ENCODE measurements at regions not wholly inside any gene's neighbourhood (a gene's known extent, or its start where the extent isn't known, plus 50 kb on each side); places are given as distances from the start of the nearest gene placed in this dataset.

DNA sequence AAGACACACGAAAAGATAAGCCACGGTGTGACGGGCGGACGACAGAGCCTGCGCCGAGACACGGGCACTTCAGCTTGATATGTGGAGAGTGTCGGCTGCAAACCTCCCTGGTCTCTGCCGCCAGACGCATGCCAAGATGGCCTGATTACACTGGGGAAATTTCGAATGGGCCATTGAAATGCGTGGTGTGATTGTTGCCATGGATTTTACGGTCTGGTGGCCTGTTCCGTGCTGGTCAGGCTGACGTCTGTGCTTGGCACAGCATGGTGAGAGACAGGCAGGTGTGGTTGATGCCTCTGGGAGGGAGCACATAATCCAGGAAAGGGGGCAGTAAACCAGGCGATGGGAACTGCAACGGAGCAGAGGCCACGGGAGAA, 105.6 kb upstream of the TMPRSS2 start:
- TF ChIP-seq, protein P1, sequence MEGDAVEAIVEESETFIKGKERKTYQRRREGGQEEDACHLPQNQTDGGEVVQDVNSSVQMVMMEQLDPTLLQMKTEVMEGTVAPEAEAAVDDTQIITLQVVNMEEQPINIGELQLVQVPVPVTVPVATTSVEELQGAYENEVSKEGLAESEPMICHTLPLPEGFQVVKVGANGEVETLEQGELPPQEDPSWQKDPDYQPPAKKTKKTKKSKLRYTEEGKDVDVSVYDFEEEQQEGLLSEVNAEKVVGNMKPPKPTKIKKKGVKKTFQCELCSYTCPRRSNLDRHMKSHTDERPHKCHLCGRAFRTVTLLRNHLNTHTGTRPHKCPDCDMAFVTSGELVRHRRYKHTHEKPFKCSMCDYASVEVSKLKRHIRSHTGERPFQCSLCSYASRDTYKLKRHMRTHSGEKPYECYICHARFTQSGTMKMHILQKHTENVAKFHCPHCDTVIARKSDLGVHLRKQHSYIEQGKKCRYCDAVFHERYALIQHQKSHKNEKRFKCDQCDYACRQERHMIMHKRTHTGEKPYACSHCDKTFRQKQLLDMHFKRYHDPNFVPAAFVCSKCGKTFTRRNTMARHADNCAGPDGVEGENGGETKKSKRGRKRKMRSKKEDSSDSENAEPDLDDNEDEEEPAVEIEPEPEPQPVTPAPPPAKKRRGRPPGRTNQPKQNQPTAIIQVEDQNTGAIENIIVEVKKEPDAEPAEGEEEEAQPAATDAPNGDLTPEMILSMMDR (IDR thresholded peaks at IDR 0.05): no peak
- TF ChIP-seq, protein P2, sequence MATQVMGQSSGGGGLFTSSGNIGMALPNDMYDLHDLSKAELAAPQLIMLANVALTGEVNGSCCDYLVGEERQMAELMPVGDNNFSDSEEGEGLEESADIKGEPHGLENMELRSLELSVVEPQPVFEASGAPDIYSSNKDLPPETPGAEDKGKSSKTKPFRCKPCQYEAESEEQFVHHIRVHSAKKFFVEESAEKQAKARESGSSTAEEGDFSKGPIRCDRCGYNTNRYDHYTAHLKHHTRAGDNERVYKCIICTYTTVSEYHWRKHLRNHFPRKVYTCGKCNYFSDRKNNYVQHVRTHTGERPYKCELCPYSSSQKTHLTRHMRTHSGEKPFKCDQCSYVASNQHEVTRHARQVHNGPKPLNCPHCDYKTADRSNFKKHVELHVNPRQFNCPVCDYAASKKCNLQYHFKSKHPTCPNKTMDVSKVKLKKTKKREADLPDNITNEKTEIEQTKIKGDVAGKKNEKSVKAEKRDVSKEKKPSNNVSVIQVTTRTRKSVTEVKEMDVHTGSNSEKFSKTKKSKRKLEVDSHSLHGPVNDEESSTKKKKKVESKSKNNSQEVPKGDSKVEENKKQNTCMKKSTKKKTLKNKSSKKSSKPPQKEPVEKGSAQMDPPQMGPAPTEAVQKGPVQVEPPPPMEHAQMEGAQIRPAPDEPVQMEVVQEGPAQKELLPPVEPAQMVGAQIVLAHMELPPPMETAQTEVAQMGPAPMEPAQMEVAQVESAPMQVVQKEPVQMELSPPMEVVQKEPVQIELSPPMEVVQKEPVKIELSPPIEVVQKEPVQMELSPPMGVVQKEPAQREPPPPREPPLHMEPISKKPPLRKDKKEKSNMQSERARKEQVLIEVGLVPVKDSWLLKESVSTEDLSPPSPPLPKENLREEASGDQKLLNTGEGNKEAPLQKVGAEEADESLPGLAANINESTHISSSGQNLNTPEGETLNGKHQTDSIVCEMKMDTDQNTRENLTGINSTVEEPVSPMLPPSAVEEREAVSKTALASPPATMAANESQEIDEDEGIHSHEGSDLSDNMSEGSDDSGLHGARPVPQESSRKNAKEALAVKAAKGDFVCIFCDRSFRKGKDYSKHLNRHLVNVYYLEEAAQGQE (IDR thresholded peaks at IDR 0.05; ENCODE audit: low read depth, low read length): no peak
- no peak for TF ChIP-seq EP300 (IDR thresholded peaks at IDR 0.05; ENCODE audit: borderline replicate concordance in 1 of 2, low read depth in 1 of 2, low read length in 1 of 2)
- no peak for TF ChIP-seq YY1 (IDR thresholded peaks at IDR 0.05; ENCODE audit: low read depth)

Data from SK-N-SH (cell line).